ENCODE measurements at regions not wholly inside any gene's neighbourhood (a gene's known extent, or its start where the extent isn't known, plus 50 kb on each side); places are given as distances from the start of the nearest gene placed in this dataset.

DNA sequence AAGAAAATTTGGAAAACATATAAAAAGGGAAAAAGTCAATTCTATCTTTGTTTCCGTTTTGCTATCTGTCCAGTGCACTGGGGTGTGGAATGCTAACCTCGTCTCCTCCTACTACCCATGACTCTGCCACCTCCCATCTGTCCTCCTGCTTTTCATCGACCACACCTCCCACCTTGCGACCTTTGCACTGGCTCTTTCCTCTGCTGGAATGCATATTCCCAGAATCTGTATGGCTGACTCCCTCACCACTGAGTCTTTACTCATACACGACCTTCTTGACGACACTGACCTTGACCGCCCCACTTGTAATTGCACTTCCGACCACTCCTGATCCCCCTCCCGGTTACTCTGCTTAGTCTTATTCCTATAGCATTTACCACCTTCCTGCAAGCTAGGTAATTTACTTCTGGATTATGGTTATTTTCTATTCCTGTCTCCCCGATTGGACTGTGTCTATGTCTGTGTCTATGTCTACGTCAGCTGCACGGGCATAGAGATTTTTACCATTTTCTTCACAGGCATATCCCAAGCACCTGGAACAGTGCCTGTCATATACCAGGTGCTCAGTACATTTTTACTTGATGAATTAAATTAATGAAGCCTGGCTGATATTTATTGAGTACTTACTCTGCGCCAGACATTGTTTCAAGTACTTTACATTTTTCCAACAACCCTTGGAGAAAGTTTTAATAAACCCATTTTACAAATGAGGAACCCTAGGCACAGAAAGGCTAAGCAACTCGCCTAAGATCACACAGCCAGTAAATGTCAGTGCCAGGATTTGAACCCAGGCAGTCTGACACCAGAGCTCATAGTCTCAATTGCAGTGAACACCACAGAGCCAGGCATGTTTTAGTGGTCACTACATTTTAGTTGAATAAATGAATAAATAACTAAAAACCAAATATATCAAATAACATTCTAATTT lies 54.0 kb upstream of the SLC22A11 start:
- no peak for DNase-seq (ENCODE audit: low read depth)

DNA sequence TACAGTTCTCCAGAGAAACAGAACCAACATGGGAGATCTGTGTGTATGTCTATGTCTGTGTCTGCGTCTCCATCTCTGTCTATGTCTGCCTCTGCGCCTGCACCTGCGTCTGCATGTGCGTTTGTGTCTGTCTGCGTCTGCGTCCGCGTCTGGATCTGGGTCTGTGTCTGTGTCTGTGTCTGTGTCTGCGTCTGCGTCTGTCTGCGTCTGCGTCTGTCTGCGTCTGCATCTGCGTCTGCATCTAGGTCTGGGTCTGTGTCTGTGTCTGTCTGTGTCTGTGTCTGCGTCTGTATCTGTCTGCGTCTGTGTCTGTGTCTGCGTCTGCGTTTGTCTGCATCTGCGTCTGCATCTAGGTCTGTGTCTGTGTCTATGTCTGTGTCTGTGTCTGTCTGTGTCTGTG lies 53.1 kb upstream of the SLC22A11 start:
- no peak for DNase-seq (ENCODE audit: low read depth)

DNA sequence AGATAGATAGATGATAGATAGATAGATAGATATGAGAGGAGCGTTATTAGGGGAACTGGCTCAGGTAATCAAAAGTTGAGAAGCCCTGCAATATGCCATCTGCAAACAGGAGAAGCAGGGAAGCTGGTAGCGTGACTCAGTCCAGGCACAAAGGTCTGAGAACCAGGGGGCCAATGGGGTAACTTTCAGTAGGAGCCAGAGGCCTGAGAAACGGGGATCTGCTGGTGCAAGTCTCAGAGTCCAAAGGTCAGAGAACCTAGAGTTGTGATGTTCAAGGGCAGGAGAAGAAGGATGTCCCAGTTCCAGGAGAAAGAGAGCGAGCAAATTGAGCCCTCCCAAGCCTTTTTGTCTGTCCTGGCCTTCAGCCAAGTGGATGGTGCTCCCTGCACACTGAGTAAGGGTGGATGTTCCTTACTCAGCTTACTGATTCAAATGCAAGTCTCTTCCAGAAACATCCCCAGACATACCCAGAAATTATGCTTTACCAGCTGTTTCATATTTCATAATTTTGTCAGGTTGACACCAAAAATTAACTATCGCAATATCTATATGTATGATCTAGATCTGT lies 52.5 kb upstream of the SLC22A11 start:
- DNase-seq (ENCODE audit: low read depth), result no peak

DNA sequence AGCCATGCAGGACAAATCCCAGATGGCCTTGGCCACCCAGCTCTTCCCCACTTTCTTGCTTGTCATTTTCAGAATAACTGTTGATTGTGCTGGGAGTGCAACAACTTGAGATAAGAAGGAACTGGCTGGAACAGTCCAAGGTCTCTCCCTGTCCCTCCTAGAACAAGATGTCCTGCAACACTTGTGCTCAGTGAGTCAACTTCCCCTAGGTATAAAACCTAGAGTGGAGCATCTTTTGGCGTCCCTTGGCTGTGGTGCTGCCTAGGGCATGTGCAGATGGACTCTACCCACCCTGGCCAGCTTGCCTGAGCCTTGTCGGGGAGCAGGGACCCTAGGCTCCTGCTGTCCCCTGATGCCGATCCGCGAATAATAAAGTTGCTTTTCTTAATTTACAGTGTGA lies 50.7 kb upstream of the SLC22A11 start:
- DNase-seq (ENCODE audit: low read depth), result no peak
